SU-DHL-6 (cell line): ENCODE measurements at regions not wholly inside any gene's neighbourhood (a gene's known extent, or its start where the extent isn't known, plus 50 kb on each side); places are given as distances from the start of the nearest gene placed in this dataset.

Experiments
- H2AFZ ChIP-seq: fragments of 200-600 bp; sonication (generic); 2 replicates; pipeline ENCODE4 v1.6.1; 2014; ENCODE audit warnings: low read depth, mild to moderate bottlenecking, moderate library complexity, mixed read lengths, antibody characterized with exemption, low read length; ENCODE audit not compliant: severe bottlenecking
- H3F3A ChIP-seq: fragments of 200-600 bp; shearing (Covaris generic); 2 replicates; pipeline ENCODE4 v1.6.0; 2016; ENCODE audit warnings: antibody characterized with exemption, mild to moderate bottlenecking; ENCODE audit not compliant: insufficient read depth
- H3K27ac ChIP-seq: fragments of 200-600 bp; sonication (generic); 2 replicates; pipeline ENCODE4 v1.5.1; 2016; ENCODE audit warnings: low read depth, mild to moderate bottlenecking, low read length, moderate library complexity, mixed read lengths
- H3K27me3 ChIP-seq: fragments of 200-600 bp; sonication (generic), shearing (Covaris generic); 2 replicates; pipeline ENCODE4 v1.6.0; 2014; ENCODE audit warnings: mild to moderate bottlenecking, low read length
- H3K36me3 ChIP-seq: fragments of 200-600 bp; sonication (generic); 2 replicates; pipeline ENCODE4 v1.6.1; 2014; ENCODE audit warnings: mild to moderate bottlenecking, low read length, mixed read lengths
- H3K4me2 ChIP-seq: fragments of 300-600, 200-600 bp; shearing (Covaris generic), sonication (generic); 2 replicates; pipeline ENCODE4 v1.6.0; 2014; ENCODE audit warnings: low read length, low read depth, mild to moderate bottlenecking; ENCODE audit not compliant: poor library complexity, severe bottlenecking
- H3K4me3 ChIP-seq: fragments of 200-600 bp; sonication (generic); 2 replicates; pipeline ENCODE4 v1.5.1; 2014; ENCODE audit warnings: antibody characterized with exemption, low read length, mild to moderate bottlenecking, mixed read lengths; ENCODE audit not compliant: insufficient read depth, poor library complexity, severe bottlenecking
- H3K79me2 ChIP-seq: fragments of 200-600 bp; sonication (generic); 2 replicates; pipeline ENCODE4 v1.6.1; 2014; ENCODE audit warnings: mild to moderate bottlenecking, low read length, moderate library complexity; ENCODE audit not compliant: insufficient read depth
- H3K9ac ChIP-seq: fragments of 200-600 bp; sonication (generic); 2 replicates; pipeline ENCODE4 v1.7.0; 2014; ENCODE audit warnings: mild to moderate bottlenecking, low read length
- H3K9me2 ChIP-seq: fragments of 200-600 bp; sonication (generic); replicated peaks from 2 replicates; pipeline ENCODE4 v1.6.1; 2014; ENCODE audit warnings: low read length; ENCODE audit not compliant: insufficient read depth
- H3K9me3 ChIP-seq: fragments of 200-600 bp; sonication (generic); 2 replicates; pipeline ENCODE4 v1.6.1; 2014; ENCODE audit warnings: low read length, mixed read lengths; ENCODE audit not compliant: insufficient read depth
- H4K20me1 ChIP-seq: fragments of 200-600 bp; sonication (generic); 2 replicates; pipeline ENCODE4 v1.6.1; 2014; ENCODE audit warnings: low read depth, mild to moderate bottlenecking, antibody characterized with exemption, low read length, moderate library complexity, mixed read lengths
- EZH2phosphoT487 ChIP-seq: fragments of 200-600 bp; sonication (generic), shearing (Covaris generic); conservative IDR thresholded peaks from 2 replicates; pipeline ENCODE4 v1.6.1; 2018; ENCODE audit warnings: mild to moderate bottlenecking, antibody characterized with exemption, low read length, moderate library complexity, mixed read lengths
- TF ChIP-seq, protein P1 (sequence below): fragments of 200-600 bp; sonication (generic); IDR thresholded peaks from one replicate; pipeline ENCODE4 v1.5.1; 2017; ENCODE audit warnings: antibody characterized with exemption, mild to moderate bottlenecking, low read length, moderate library complexity; ENCODE audit not compliant: insufficient read depth, poor library complexity, severe bottlenecking

DNA sequence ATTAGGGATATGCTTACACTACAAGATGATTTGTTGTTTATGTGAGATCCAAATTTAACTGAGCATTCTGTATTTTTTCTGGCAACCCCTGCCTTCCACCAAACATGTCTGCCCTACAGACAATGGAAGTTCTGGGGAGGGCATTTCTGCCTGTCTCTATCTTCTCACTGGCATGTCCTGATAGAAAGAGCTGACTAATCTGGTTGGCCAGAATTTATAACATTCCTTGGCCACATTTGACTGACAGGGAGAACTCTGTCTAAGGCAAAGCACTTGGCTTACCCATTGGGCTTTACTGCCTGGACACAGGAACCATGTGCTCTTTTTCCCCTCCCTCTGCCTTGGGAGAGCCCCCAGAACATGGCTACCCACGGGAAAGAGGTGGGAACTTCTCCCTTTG is 70.6 kb upstream of the TMEM178A start:
- Histone ChIP-seq H2AFZ (no peak overlapping the region), H3K79me2 (no peaks in the 10 kb centered on the region), H3K27me3 (no peaks in the 10 kb centered on the region), H3K27ac (no peak overlapping the region), H3F3A (no peaks in the 10 kb centered on the region), H3K9me2 (no peaks in the 10 kb centered on the region), H3K4me3 (no peak overlapping the region), H3K9ac (no peak overlapping the region), H3K4me2 (no peak overlapping the region), H4K20me1 (no peaks in the 10 kb centered on the region), H3K36me3 (no peaks in the 10 kb centered on the region), H3K9me3 (no peaks in the 10 kb centered on the region)
- TF ChIP-seq, protein P1, sequence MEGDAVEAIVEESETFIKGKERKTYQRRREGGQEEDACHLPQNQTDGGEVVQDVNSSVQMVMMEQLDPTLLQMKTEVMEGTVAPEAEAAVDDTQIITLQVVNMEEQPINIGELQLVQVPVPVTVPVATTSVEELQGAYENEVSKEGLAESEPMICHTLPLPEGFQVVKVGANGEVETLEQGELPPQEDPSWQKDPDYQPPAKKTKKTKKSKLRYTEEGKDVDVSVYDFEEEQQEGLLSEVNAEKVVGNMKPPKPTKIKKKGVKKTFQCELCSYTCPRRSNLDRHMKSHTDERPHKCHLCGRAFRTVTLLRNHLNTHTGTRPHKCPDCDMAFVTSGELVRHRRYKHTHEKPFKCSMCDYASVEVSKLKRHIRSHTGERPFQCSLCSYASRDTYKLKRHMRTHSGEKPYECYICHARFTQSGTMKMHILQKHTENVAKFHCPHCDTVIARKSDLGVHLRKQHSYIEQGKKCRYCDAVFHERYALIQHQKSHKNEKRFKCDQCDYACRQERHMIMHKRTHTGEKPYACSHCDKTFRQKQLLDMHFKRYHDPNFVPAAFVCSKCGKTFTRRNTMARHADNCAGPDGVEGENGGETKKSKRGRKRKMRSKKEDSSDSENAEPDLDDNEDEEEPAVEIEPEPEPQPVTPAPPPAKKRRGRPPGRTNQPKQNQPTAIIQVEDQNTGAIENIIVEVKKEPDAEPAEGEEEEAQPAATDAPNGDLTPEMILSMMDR, result no peak
- TF ChIP-seq EZH2phosphoT487, result no peak

DNA sequence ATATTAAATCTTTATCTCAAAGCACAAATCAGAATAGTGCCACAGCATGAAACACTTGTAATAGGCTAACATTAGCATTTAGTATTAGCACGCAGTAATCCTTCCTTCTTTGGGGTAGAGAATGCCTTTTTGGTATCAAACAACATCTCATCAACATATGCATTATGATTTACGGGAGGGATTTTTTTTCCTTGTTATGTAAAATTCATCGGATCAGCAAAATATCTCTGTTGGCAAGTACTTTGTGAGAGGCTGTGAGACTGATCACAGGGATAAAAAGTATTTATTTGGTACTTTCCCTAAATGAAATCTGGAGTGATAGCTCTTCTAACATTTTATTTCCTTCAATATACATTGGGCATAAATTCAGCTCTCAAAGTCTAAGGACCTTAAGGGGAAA is 68.4 kb upstream of the TMEM178A start:
- no peak overlapping the region for H3K4me2 ChIP-seq
- no peaks in the 10 kb centered on the region for H3K9me2 ChIP-seq
- no peaks in the 10 kb centered on the region for H3K79me2 ChIP-seq
- no peaks in the 10 kb centered on the region for H4K20me1 ChIP-seq
- no peak overlapping the region for H3K4me3 ChIP-seq
- H3K9me3 ChIP-seq, result no peaks in the 10 kb centered on the region
- no peak overlapping the region for H3K27ac ChIP-seq
- TF ChIP-seq, protein P1, result no peak
- TF ChIP-seq EZH2phosphoT487, result no peak
- H3K36me3 ChIP-seq, result no peaks in the 10 kb centered on the region
- H3F3A ChIP-seq, result no peaks in the 10 kb centered on the region
- H2AFZ ChIP-seq, result no peak overlapping the region
- H3K27me3 ChIP-seq, result no peaks in the 10 kb centered on the region
- no peak overlapping the region for H3K9ac ChIP-seq

DNA sequence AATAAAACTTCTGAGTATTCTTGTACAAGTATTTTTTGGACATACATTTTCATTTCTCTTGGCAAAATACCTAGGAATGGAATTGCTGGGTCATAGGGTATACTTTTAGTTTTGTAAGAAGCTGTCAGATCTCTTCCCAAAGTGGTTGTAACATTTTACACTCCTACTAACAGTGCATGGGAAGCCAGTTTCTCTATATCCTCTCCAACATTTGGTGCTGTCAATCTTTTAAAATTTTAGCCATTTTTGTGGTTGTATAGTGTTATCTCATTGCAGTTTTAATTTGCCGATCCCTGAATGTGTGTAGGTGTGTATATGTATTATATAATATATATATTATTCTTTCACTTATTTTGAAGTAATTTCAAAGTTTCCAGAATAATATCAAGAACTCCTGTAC is 63.1 kb upstream of the TMEM178A start:
- H3K27me3 ChIP-seq, result no peaks in the 10 kb centered on the region
- H3F3A ChIP-seq, result no peaks in the 10 kb centered on the region
- TF ChIP-seq, protein P1, result no peak
- no peak for TF ChIP-seq EZH2phosphoT487
- H3K79me2 ChIP-seq, result no peaks in the 10 kb centered on the region
- no peak overlapping the region for H3K9ac ChIP-seq
- no peak overlapping the region for H2AFZ ChIP-seq
- H3K4me3 ChIP-seq, result no peak overlapping the region
- no peaks in the 10 kb centered on the region for H3K36me3 ChIP-seq
- no peak overlapping the region for H3K27ac ChIP-seq
- H3K4me2 ChIP-seq, result no peak overlapping the region
- H3K9me2 ChIP-seq, result no peaks in the 10 kb centered on the region
- H3K9me3 ChIP-seq, result no peaks in the 10 kb centered on the region
- H4K20me1 ChIP-seq, result no peaks in the 10 kb centered on the region

DNA sequence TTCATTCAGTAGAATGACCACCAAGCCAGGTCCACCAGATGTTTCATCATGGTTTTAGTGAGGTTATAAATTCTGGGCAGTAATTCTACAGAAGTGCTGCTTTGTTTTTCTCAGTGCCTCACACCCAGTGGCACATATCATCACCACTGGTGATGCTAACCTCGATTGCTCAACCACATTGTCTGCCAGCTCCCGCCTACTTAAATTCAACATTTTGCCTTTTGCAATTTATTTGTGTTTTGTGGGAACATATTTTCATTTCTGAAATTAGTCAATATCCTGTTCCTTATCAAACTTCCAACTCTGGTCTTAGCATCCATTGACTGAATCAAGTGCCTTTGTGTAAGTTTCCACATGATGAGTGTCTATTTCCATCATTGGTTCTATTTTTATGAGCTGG is 62.3 kb upstream of the TMEM178A start:
- no peaks in the 10 kb centered on the region for H3K79me2 ChIP-seq
- no peaks in the 10 kb centered on the region for H3F3A ChIP-seq
- H3K9me3 ChIP-seq, result no peaks in the 10 kb centered on the region
- no peaks in the 10 kb centered on the region for H4K20me1 ChIP-seq
- no peak overlapping the region for H2AFZ ChIP-seq
- H3K36me3 ChIP-seq, result no peaks in the 10 kb centered on the region
- H3K4me2 ChIP-seq, result no peak overlapping the region
- no peak overlapping the region for H3K9ac ChIP-seq
- no peaks in the 10 kb centered on the region for H3K27me3 ChIP-seq
- no peak for TF ChIP-seq EZH2phosphoT487
- TF ChIP-seq, protein P1, result no peak
- no peaks in the 10 kb centered on the region for H3K9me2 ChIP-seq
- no peak overlapping the region for H3K4me3 ChIP-seq
- no peak overlapping the region for H3K27ac ChIP-seq
